HEK293 (cell line): ENCODE measurements at regions not wholly inside any gene's neighbourhood (a gene's known extent, or its start where the extent isn't known, plus 50 kb on each side); places are given as distances from the start of the nearest gene placed in this dataset.
"Not testable (repeated sequence)": the region's sequence is repeated elsewhere in the genome, so short reads cannot be mapped to it uniquely, and the experiment has no call there.

Experiments
- GFI1B ChIP-seq: fragments of 450-650 bp; formaldehyde crosslinking; IDR thresholded peaks from 2 replicates; pipeline ENCODE4 v1.5.1; 2016; ENCODE audit warnings: missing biosample characterization, missing genetic modification characterization
- MYNN ChIP-seq: fragments of 450-650 bp; formaldehyde crosslinking; IDR thresholded peaks from 2 replicates; pipeline ENCODE4 v1.5.1; 2016; ENCODE audit warnings: missing biosample characterization, missing genetic modification characterization, borderline replicate concordance
- ZBTB8A ChIP-seq: fragments of 450-650 bp; formaldehyde crosslinking; IDR thresholded peaks from 2 replicates; pipeline ENCODE4 v1.5.1; 2016; ENCODE audit warnings: missing biosample characterization, missing genetic modification characterization
- ZNF133 ChIP-seq: fragments of 450-650 bp; formaldehyde crosslinking; IDR thresholded peaks from 2 replicates; pipeline ENCODE4 v1.5.1; 2016; ENCODE audit warnings: missing biosample characterization, missing genetic modification characterization
- ZNF2 ChIP-seq: fragments of 450-650 bp; formaldehyde crosslinking; IDR thresholded peaks from 2 replicates; pipeline ENCODE4 v1.5.1; 2016; ENCODE audit warnings: missing biosample characterization, missing genetic modification characterization
- ZNF426 ChIP-seq: fragments of 450-650 bp; formaldehyde crosslinking; IDR thresholded peaks from 2 replicates; pipeline ENCODE4 v1.5.1; 2017; ENCODE audit warnings: missing biosample characterization, missing genetic modification characterization, mild to moderate bottlenecking, inconsistent platforms, moderate library complexity
- TF ChIP-seq, protein P1 (sequence below): fragments of 450-650 bp; formaldehyde crosslinking; IDR thresholded peaks from 2 replicates; pipeline ENCODE4 v1.5.1; 2016; ENCODE audit warnings: missing biosample characterization, missing genetic modification characterization, low read depth
- TF ChIP-seq, protein P2 (sequence below): fragments of 450-650 bp; formaldehyde crosslinking; IDR thresholded peaks from 2 replicates; pipeline ENCODE4 v1.5.1; 2016; ENCODE audit warnings: missing biosample characterization, missing genetic modification characterization
- TF ChIP-seq, protein P3 (sequence below): fragments of 450-650 bp; formaldehyde crosslinking; IDR thresholded peaks from 2 replicates; pipeline ENCODE4 v1.5.1; 2016; ENCODE audit warnings: missing biosample characterization, missing genetic modification characterization

DNA sequence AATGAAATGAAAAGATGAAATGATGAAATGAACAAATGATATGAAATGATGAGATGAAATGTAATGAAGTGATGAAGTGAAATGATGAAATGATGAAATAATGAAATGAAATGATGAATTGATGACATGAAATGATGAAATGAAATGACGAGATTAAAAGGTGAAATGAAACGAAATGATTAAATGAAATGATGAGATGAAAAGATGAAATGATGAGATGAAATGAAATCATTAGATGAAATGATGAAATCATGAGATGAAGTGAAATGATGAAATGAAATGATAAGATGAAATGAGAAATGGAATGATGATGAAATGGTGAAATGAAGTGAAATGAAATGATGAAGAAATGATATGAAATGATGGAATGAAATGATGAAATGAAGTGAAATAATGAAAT is 138.1 kb upstream of the ERV3-1 start:
- not testable (repeated sequence) for TF ChIP-seq ZNF426 (tag by site-specific recombination); GFI1B (tag by site-specific recombination); ZBTB8A (tag by site-specific recombination); ZNF2; ZNF133 (tag by site-specific recombination); MYNN (tag by site-specific recombination)
- TF ChIP-seq, protein P1, sequence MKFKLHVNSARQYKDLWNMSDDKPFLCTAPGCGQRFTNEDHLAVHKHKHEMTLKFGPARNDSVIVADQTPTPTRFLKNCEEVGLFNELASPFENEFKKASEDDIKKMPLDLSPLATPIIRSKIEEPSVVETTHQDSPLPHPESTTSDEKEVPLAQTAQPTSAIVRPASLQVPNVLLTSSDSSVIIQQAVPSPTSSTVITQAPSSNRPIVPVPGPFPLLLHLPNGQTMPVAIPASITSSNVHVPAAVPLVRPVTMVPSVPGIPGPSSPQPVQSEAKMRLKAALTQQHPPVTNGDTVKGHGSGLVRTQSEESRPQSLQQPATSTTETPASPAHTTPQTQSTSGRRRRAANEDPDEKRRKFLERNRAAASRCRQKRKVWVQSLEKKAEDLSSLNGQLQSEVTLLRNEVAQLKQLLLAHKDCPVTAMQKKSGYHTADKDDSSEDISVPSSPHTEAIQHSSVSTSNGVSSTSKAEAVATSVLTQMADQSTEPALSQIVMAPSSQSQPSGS (tag by site-specific recombination) = not testable (repeated sequence)
- TF ChIP-seq, protein P2, sequence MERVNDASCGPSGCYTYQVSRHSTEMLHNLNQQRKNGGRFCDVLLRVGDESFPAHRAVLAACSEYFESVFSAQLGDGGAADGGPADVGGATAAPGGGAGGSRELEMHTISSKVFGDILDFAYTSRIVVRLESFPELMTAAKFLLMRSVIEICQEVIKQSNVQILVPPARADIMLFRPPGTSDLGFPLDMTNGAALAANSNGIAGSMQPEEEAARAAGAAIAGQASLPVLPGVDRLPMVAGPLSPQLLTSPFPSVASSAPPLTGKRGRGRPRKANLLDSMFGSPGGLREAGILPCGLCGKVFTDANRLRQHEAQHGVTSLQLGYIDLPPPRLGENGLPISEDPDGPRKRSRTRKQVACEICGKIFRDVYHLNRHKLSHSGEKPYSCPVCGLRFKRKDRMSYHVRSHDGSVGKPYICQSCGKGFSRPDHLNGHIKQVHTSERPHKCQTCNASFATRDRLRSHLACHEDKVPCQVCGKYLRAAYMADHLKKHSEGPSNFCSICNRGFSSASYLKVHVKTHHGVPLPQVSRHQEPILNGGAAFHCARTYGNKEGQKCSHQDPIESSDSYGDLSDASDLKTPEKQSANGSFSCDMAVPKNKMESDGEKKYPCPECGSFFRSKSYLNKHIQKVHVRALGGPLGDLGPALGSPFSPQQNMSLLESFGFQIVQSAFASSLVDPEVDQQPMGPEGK = not testable (repeated sequence)
- TF ChIP-seq, protein P3, sequence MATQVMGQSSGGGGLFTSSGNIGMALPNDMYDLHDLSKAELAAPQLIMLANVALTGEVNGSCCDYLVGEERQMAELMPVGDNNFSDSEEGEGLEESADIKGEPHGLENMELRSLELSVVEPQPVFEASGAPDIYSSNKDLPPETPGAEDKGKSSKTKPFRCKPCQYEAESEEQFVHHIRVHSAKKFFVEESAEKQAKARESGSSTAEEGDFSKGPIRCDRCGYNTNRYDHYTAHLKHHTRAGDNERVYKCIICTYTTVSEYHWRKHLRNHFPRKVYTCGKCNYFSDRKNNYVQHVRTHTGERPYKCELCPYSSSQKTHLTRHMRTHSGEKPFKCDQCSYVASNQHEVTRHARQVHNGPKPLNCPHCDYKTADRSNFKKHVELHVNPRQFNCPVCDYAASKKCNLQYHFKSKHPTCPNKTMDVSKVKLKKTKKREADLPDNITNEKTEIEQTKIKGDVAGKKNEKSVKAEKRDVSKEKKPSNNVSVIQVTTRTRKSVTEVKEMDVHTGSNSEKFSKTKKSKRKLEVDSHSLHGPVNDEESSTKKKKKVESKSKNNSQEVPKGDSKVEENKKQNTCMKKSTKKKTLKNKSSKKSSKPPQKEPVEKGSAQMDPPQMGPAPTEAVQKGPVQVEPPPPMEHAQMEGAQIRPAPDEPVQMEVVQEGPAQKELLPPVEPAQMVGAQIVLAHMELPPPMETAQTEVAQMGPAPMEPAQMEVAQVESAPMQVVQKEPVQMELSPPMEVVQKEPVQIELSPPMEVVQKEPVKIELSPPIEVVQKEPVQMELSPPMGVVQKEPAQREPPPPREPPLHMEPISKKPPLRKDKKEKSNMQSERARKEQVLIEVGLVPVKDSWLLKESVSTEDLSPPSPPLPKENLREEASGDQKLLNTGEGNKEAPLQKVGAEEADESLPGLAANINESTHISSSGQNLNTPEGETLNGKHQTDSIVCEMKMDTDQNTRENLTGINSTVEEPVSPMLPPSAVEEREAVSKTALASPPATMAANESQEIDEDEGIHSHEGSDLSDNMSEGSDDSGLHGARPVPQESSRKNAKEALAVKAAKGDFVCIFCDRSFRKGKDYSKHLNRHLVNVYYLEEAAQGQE (tag by site-specific recombination) = not testable (repeated sequence)
